SIG-M5 treated with dmso at 0.1 percent for 504 hours (cell line): ENCODE measurements at regions not wholly inside any gene's neighbourhood (a gene's known extent, or its start where the extent isn't known, plus 50 kb on each side); places are given as distances from the start of the nearest gene placed in this dataset.
A peak's percentile ranks its signal among the peaks of the same experiment; 100 is the strongest.
"Not testable (repeated sequence)": the region's sequence is repeated elsewhere in the genome, so short reads cannot be mapped to it uniquely, and the experiment has no call there.

Experiments
- DNase-seq: peaks from one replicate; lab custom pipeline; 2025; ENCODE audit not compliant: unreplicated experiment; lab: John Stamatoyannopoulos, UW

DNA sequence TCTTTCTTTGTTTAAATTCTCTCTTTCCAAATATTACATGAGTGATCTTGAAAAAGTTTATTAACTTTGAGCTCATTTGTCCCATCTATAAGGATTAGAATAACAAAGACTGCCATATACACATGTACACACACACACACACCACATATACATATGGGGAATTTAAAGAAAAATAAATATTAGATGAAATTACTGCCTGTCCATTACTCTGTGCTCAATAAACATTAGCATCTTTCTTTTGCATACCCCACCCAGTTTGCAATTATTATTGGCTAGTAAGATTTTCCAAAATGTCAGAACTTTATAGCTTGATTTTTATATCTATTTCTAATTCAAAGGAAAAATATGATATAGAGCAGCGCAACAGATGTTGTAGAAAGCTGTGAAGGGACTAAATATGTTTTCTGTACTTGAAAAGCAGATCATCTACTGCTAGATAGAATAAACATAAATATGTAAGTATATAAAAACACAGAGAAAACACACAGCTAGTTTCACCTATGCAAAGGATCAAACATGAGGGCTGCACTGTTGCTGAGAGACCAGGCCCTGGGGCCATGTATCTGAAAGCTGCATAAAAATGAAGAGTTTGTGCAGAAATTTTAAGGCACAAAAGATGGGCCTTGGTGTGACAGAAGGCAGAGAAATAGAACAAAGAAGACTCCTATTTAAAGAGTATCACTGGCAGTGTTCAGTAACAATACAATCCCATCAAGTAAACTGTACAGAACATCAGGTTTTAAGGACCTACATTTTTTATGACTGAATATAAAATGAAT is 114.2 kb upstream of the NECTIN3 start:
- no peak for DNase-seq

DNA sequence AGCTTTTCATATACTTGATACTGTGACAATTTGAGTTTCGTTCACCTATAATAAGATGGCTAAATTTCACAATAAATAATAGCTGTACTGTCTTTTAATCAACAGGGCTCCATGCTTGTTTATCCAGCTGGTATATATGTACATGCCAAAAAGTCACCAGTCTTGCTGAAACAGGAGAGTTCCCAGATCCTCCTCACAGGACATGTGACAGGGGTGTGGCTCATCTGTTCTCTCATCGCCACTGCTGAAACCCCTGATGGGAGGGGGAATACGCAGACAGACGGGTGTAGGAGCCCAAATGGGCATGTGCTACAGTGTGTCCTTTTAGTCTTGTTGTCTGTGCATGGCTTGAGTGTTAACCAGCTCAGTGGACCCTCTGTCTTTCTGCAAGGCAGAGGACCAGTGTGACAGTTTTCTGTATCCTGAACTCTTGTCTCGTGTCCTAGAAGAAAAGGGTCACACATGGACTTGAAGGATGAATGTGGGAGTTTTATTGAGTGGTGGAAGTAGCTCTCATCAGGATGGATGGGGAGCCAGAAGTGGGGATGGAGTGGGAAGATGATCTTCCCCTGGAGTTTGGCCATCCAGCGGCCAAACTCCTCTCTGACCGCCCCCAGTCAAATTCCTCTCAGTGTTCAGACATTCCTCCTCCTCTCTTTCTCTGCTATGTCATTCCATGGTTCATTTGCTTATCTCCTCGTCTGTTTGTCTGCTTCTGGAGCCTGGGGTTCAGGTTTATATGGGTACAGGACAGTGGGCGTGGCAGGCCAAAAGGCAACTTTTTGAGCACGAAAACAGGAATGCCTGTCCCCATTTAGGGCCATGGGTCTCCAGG is 113.1 kb upstream of the NECTIN3 start:
- no peak for DNase-seq

DNA sequence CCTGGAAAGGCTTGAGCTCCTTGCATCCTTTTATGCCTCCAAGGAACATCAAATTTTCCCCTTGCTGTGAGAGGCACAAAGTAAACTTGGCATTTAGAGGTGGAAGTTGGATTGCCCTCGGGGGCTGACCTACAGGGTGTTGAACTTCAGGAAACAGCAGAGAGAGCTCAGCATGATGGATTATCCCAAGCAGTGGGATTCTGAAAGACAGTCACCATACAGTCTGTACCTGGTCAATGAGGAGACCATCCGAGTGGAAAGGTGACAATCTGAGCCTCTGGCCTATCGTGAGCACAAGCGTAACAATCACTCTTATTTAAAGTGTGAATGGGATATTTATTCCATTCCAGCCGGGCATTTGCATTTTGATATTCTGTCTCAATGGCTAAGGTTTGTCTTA is 105.6 kb upstream of the NECTIN3 start:
- no peak for DNase-seq

DNA sequence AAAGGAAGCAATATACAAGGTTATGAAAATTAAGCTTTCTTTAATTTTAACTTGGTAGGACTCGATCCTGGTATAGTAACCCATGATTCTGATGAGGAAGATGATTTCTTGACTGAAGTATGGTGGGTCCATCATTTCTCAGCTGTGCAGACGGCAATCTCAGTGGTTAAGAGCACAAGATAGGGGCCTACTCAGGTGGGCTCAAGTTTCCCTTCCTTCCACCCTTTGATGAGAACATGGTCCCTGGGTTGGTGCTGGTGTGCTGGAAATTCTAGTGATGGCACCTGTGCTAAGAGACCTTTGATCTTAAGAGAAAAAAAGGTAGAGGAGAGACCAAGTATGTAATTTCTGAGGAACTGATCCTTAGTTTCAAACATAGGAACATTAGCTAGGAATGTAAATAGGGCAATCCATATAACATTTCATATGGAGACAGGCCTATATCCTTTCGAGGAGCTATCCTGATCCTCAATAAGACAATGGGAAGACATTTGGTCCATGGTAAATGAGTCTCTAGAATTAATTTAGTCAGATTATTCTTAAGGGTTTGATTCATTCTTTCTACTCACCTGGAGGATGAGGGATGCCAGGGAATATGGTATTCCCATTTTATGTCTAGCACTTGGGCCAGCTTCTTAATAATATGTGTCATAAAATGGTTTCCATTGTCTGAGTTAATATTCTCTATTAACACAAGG is 104.5 kb upstream of the NECTIN3 start:
- DNase-seq = no peak

DNA sequence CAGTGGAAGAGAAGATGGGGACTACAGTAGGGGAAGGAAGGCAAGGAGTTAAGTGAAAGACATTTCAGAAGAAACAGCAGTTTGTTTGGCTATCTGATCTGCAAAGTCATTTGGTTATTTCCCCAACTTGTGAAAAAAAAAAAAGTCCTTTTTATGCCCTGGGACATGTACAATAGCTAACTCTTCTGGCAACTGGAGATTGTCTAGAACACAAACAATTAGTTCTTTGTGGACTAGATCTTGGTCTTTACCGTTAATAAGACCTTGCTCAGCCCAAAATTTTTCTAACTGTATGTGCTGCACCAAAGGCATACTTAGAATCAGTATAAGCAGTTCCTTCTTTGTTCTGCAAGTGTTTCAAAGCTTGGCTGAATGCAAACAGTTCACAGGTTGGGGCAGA is 103.5 kb upstream of the NECTIN3 start:
- DNase-seq = no peak

DNA sequence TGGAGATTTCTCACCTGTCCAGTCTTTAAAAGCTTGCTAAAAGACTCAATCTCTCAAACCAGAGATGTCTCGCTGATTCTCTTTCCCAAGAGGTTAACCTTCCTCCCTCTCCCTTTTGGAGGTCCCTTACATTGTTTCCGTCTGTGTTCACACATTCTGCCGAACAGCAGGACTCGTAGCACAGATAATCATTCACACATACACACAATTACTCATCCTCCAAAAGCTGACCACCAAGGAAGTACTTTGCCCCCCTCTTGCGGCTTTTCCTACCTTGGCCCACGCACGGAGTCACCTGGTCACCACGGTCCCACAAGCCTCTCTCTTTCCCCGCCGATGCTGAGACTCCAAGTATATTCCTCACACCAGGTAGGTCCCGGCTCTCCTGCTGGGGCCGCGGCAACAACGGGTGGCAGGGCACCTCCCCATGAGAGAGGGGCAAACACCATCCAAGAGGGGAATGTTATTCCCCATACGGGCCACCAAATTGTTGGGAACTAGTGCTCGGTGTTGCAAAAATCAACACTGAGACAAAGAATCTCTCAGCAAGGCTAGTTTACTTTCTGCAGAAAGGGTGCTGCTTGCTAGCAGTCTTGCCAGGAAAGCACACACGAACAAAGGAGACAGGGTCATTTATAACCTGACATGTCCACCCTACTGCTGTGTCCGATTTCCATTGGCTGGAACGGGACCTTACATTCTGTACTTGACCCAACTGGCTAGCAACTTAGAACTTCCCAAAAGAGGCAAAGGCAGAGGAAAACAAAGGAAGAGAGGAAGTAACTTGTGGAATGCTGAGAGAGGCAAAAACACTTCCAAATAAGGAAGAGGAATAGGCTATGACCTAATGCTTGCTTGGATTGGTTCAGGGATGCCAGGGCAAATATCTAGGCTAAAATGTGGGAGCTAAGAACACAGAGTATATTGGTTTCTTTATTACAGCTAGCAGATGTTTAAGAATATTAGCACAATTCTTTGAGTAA is 102.1 kb upstream of the NECTIN3 start:
- no peak for DNase-seq

DNA sequence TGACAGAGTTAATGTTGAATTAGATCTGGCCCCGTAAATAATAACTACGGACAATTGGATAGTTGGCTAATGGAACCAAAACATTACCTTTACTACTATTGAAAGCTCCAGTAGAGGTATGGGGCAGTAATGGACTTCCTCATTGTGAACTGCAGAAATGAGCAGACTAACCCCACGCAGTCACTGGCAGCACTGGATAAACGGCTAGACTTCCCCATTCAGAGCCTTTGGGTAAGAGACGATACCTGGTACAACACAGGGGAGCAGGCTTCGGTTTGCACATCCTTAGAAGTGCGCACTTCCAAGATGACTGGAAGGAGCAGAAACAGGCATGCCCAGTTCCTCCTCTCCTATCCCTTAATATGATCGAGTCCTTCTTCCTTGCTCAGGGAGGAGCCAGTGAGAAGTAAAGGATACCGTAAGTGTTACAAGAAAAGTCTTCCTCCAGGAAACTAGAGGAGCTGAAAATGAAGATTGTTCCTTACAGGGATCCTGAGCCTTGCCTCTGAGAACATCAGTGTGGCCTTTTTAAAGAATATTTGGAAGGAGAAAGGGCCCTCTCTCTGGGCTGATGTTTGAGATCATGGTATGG is 100.5 kb upstream of the NECTIN3 start:
- peak; percentile 18 for DNase-seq

DNA sequence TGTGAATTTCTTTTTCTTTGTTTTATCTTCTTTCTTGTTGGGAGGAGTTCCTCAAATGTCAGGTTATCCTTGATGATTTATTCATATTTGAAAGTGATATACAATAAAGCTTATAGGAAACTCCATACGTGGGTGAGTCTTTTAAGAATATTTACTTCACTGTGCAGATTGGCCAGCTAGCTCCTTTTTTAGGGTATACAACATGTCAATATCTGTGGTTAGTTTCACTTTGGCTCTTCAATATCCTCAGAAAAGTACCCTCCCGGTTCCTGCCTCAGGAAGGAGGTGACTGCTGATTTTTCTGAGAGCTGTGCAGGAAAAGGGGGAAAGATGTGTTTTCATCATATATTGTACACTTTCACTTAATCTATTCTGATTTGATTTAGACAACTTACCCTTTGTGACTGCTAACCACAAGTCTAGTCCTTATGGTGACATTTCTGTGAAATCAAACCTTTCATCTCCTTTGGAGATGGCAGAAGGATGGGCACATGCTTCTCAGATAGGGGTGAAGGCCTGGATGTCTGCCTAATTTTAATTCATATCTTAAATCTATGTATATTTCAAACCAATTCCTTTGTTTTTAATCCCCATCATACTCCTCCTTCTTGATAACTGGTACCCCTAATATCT is 98.2 kb upstream of the NECTIN3 start:
- DNase-seq = no peak

DNA sequence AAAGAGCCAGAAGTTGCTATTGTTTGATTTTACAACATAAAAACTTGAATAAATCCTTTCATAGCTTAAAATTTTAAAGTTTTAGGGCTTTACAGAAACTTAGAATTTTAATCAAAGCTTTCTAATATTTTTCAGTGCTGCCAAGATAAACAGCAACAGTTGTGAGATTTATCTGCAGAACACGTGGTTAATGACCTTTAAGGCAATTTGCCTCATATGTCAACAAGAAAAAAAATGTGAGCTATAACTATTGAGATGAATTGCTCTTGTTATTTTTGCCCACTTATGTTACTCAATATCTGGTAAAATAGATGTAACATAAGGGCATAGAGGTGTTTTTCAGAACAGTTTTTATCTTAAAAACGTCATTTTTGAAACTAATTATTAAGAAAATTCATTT is 96.7 kb upstream of the NECTIN3 start:
- no peak for DNase-seq

DNA sequence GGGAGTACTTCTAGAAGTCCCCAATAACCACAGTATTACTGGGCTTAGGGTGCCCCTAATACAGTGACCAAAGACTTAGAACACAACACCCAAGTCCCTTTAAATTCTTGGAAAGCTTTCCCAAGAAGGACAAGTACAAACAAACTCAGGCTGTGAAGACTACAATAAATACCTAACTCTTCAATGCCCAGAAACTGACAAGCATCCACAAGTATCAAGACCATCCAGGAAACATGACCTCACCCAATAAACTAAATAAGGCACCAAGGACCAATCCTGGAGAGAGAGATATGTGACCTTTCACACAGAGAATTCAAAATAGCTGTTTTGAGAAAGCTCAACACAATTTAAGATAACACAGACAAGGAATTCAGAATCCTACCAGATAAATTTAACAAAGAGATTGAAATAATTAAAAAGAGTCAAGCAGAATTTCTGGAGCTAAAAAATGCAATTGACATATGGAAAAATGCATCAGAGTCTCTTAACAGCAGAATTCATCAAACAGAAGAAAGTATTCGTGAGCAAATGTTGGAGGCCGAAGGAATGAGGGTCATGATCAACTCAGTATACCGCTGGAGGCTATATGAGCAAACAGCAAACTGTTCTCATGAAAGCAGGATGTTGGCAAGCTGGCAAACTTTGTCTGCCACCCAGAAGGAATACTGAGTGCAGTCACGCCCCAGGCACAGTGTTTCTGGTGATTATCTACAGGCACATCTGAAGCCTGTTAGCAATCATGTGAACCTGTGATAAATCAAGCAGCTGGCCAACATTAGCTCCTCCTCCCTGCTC is 87.0 kb upstream of the NECTIN3 start:
- DNase-seq = no peak

DNA sequence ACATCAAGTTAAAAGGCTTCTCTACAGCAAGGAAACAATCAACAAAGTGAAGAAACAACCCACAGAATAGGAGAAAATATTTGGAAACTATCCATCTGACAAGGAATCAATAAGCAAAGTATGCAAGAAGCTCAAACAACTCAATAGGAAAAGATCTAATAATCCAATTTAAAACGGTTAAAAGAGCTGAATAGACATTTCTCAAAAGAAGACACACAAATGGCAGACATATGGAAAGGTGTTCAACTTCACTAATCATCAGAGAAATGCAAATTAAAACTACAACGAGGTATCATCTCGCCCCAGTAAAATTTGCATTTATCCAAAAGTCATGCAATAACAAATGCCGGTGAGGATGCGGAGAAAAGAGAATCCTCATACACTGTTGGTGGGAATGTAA is 82.2 kb upstream of the NECTIN3 start:
- no peak for DNase-seq

DNA sequence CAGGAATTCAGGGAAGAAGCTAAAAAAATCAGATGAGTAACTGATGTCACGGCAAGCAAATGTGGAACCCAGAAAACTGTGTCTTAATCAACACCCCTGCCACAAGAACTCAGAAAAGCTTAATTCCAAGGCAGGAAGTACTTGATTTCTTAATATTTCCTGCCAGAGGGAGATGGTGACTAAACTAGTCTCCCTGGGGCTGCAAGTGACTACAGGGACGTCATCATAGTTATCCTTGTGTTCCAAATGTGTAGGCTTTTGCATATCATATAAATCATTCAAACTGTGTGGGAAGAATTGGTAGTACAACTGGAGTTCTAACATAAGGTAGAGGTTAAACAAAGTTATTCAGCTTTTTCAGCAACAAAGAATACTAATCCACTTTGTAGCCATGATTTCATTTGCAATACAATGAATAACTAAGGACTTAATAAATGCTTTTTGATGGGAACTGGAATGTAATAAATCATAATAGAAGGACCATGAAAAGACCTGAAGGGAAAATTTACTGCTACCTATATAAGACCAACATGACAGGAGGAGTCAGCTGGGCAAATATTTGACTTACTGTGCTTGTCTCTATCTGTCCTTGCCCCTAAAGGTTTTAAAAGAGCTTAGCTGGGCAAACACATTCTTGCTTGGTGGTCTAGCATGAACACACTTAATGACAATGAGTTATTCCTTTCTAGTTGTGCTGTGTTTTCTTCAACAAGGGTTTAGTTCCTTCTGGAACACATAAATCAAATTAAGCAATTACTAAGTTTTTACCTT is 76.0 kb upstream of the NECTIN3 start:
- DNase-seq = no peak

DNA sequence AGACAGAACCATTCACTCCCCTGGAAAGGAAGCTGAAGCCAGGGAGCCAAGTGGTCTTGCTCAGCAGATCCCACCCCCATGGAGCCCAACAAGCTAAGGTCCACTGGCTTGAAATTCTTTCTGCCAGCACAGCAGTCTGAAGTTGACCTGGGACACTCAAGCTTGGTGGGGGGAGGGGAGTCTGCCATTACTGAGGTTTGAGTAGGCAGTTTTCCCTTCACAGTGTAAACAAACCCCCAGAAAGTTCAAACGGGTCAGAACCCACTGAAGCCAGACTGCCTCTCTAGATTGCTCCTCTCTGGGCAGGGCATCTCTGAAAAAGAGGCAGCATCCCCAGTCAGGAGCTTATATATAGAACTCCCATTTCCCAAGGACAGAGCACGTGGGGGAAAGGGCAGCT is 72.8 kb upstream of the NECTIN3 start:
- not testable (repeated sequence) for DNase-seq

DNA sequence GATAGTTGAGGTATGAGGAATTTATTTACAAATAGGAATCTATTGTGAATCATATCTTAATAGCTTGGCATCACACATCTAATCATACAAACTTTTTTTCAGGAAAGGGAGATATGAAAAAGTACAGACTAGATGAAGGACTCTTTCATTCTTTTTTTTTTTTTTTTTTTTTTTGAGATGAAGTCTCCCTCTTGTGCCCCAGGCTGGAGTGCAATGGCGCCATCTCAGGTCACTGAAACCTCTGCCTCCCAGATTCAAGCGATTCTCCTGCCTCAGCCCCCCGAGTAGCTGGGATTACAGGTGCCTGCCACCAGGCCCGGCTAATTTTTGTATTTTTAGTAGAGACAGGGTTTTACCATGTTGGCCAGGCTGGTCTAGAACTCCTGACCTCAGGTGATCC is 65.1 kb upstream of the NECTIN3 start:
- DNase-seq = not testable (repeated sequence)

DNA sequence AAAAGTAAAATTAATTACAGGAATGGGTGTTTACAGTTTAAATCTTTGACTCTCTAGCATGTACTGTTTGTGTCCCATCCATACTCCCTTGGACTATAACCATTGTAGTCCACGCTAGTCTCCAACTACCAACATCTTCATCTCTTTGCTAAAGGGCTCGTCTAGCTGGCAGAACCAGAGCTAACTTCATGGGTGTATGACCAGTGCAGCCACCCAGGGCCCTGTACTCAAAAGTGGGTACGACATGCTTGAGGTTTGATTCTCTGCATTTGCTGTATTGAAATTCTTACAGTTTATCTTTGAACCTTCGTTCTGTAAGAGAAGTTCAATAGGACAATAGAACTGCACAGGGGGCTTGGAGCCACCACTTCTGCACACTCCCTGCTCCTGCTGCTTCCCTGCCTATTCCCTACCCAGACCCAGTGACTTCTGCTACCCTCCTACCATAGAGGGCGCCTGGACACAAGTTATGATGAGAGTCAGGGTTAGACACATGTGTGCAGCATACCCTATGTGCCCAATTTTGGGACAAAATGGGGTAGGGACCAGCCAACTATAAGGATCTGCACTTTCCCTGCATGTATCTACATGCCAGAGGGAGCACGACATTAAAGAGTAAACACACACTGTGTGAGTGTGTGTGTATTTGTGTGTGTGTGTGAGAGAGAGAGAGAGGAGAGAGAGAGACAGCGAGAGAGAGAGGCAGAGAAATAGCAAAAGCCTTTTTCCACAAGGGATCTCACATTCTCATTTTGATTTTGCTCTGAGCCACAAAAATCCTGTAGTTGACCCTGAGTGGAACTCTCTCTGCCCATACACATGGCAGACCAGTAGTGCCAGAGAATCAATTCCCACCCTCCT is 59.0 kb upstream of the NECTIN3 start:
- peak; percentile 9 for DNase-seq
